AG08396 (cell line): ENCODE measurements at regions not wholly inside any gene's neighbourhood (a gene's known extent, or its start where the extent isn't known, plus 50 kb on each side); places are given as distances from the start of the nearest gene placed in this dataset.

Experiments used
- DNase-seq: peaks from one replicate; pipeline ENCODE4 v3.0.0; 2012; ENCODE audit warnings: low spot score, mixed read lengths

DNA sequence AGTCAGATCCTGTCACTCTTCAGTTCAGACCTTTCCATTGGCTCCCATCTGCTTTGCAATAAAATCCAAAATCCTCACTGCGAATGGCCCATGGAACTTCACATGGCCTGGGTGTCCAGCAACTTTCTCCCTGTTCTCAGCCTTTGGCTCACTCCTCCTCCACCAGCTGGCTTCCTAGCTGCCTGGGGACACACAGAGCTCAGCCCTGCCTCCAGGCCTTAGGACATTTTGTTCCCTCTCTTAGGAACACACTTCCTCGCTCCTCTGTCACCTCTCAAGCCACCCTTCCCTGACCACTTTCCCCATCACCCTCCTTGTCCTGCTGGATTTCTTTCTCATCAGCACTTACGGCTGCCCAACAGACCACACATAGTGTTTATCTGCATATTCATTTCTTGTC lies 419.6 kb downstream of the MED13L start:
- DNase-seq = no peak

DNA sequence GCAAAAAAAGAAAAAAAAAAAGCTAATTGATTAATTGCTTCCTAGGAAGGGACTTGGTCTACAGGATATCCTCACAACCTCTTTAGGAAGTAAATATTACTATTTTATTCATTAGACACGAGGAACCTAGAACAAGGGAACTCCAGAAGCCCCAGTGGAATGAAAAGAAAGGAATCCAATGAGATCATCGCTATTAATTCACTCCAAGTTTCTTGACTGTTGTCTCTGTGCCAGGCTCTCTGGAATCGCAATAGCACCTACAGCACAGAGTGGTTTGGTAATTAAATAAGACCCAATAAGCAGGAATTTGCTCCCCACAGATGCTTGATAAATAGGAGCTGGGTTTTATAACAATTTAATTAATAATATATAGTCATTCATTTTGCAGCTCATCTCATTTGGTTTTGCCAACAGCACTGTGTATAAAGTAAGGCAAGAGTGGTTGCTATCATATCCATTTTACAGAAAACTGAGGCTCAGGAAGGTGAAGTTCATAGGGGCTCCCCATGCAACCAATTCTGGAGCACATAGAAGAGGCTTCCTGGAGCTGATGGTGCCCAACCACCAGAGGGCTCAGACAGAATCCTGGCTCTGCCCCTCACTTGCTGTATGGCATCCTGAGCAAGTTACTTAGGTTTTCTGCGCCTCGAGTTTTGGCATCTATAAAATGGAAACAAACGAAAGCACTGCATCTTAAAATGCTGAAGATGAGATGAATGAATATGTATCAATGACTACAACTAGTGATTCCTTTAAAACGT lies 420.2 kb downstream of the MED13L start:
- no peak for DNase-seq

- DNase-seq = no peak
Measured at GRCh38 chr12:115852054-115852453, 425.4 kb downstream of the MED13L start.

DNA sequence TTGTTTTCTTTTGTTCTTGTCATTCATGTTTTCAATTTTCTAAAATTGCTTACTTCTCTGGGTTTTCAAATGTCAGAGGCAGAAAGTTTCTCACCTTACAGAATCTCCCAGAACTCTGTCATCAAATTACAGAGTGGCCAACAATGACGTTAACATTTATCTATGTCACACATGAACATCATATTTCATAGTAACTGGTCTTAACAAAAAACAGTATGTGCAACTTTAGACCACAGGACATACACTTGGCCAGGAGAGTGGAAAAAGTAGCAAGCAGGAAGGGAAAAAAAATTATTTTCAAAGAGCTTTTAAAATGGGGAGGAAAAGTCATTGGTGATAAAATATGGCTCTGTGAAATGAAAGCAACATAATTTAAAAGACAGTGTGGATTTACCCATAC lies 426.5 kb downstream of the MED13L start:
- DNase-seq = no peak

DNA sequence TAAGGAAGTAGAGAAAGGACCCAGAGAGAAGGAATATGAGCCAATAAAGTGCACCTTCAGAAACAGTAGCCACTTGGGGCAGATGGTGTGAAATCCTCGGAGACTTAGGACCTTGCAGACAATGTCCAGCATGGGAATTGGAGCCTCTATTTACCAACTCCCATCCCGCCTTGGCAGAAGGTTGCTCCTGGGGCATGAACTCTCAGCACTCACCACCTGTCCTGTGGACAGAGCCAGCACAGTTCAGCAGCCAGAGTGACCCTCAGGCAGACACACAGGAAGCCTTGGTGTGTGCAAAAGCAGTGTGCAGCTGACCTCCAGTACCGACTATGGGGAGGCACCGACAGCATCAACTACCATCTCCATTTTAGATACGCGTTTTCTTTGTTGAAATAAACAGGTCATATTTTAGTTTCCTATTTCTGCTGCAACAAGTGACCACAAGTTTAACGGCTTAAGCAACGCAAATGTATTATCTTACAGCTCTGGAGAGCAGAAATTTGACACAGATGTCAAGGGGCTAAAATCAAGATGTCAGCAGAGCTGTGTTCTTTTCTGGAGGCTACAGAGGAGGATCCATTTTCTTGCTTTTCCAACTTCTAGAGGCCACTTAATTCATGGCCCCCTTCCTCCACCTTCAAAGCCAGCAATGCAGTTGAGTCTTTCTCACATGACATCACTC lies 428.1 kb downstream of the MED13L start:
- DNase-seq = no peak

DNA sequence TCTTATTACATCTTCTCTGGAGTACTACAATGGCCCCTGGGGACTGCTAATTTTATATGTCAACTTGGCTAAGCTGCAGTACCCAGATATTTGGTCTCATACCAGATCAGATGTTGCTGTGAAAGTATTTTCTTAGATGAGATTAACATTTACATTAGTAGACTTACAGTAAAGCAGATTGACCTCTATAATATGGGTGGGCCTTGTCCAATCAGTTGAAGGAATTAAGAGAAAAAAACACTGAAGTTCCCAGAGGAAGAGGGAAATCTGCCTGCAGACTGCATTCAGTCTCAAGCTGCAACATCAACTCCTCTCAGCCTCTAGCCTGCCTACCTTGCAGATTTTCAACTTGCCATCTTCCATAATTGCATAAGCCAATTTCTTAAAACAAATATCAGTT lies 430.1 kb downstream of the MED13L start:
- DNase-seq = no peak

- DNase-seq = no peak
Measured at GRCh38 chr12:115846516-115846915, 431.0 kb downstream of the MED13L start.

DNA sequence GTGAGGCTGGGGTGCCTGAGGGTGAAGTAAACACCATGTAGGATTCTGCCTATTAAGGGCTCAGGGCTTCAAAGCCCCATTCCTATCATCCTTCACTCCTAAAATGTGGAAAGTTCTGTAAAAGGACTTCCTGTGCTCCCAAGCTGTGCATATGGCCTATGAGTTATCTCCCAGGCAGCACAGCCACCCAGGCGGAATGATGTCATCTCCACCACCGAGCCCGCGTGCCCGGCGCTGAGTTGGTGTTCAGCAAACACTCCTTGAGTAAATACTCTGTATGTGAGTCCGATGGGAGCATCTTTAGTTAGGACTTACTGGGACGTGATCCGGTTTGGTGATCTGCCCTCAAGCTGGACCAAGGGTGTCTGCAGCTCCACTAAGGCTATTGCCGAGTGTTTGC lies 437.3 kb downstream of the MED13L start:
- DNase-seq = peak; percentile 13

GRCh38 chr12:115838952-115839351 lies 438.5 kb downstream of the MED13L start:
- no peak for DNase-seq

DNA sequence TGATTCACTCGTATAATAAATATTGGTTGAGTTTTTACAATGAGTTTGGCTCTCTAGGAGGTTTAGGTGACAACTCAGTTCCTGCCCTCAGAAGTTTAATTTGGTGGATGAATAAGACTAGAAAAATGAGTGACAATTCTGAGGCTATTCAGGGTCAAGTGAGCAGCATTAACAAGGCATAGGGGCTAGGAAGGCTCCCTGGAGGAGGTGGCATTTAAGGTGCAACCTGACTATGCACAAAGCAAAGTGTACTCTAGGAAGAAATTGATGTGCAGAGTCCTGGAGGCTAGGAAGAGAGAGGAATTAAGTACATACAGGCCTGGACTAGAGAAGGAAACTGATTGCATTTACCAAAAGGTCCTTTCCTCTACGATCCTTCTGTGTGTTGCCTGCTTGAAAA lies 440.3 kb downstream of the MED13L start:
- DNase-seq = no peak

GRCh38 chr12:115835445-115835844 lies 442.0 kb downstream of the MED13L start:
- no peak for DNase-seq

GRCh38 chr12:115833704-115834103 lies 443.8 kb downstream of the MED13L start:
- DNase-seq = no peak

- DNase-seq = no peak
Measured at GRCh38 chr12:115830633-115831032, 446.9 kb downstream of the MED13L start.

DNA sequence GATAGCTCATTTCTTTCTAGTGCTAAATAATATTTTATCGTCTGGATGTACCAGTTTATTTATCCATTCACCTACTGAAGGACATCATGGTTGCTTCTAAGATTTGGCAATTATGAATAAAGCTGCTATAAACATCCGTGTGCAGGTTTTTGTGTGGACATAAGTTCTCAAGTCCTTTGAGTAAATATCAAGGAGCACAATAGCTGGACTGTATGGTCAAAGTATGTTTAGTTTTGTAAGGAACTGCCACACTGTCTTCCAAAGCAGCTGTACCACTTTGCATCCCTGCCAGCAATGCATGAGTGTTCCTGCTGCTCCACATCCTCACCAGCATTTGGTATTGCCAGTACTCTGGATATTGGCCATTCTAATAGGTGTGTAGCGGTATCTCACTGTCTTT lies 447.4 kb downstream of the MED13L start:
- no peak for DNase-seq

DNA sequence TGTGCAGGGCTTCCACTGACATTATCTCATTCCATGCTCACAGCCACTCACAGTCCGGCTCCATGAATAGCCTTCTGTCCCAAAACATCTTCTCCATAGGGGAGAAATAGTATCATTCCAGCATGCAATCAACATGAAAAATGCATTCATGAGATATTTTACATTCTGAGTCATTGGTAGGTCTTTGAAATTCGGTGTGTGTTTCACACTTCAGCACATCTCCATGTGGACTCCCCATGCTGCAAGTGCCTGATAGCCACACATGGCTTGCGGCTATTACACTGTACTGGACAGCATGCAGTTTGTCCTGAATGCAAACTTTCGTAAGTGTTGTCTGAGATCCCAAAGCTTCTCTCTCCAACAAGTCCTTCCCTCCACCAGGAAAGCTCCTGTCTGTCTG lies 449.3 kb downstream of the MED13L start:
- DNase-seq = no peak

GRCh38 chr12:115824936-115825602 lies 452.4 kb downstream of the MED13L start:
- DNase-seq = no peak

DNA sequence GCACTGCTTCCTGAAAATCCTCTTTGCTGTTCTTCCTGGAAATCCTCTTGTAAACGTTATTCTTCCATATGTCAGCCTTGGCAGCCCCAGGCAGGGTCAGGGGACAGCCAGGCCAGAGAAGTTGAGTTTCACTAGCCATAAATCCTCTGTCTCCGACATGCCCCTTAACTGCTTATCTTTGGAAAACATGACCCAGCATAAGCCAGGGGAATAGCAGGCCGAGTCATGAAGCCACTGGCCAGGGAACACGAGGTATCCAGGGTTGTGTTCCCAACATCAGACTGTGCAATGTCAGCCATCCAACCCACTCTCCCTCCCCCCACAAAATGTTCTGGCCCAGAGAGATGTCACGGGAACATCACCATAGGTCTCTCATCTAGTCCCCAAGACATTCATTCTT lies 453.9 kb downstream of the MED13L start:
- DNase-seq = no peak

- DNase-seq = no peak
Measured at GRCh38 chr12:115820656-115821055, 456.8 kb downstream of the MED13L start.

DNA sequence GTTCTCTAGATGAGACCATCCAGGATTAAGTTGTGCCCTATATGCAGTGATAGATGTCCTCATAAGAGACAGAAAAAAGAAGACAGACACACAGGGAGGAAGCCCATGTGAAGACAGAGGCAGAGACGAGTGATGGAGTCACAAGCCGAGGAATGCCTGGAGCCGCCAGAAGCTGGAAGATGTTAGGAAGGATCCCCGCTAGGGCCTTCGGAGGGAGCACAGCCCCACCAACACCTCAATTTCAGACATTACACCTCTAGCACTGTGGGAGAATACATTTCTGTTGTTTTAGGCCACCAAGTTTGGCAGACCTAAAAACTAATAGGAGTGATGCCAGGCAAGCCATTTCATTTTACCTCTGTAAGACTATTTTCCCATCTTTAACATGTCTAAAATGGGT lies 458.5 kb downstream of the MED13L start:
- no peak for DNase-seq

DNA sequence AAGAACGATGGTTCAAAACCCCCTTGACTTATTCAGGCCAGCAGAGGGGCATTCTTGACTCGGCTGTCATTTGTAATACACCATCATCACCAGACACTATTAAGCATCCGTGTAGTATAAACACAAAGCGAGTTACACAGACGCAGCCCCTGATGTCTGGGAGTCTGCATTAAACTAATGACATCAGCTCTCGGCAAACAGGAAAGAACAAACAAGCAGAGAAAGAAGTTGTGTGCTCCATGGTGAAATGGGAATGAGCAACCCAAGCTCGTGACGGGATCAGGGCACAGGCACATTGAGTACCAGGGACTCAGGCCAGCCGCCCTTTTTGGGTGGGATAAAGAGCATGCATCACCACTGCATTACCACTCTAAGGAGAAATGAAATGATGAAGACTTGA lies 460.1 kb downstream of the MED13L start:
- no peak for DNase-seq

DNA sequence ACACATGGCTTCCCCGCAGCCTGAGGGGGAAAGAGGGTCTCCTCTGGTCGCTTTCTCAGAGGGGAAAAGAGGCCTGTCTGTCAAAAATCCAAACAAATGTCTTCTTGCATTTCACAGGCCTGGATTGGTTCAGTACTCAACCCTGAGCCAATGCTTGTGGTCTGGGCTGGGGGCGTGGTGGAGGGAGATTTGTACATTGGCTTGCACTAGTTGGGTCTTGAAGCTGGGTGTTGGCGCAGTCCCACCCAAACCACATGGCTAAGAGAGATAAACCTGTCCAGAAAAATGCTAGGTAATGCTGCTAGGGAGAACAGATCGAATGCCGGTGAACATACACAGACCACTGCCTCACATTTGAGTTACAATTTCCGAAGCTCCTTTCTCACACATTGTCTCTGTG lies 461.6 kb downstream of the MED13L start:
- DNase-seq = no peak

DNA sequence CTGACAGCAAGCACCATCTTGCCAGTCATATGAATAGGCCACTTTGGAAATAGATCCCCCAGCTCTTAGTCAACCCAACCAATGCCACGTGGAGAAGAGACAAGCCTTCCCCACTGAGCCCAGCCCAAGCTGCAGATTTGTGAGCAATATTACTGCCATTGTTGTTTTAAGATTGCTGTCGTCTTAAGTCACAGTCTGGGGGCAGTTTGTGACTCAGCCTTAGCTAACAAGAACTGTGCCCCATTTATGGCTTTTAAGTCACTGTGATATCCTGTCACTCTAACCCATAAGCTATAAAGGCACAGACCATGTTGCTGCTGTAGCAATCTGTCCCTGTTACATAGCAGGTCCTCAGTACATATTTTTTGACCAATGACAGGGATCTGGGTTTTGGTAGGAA lies 464.2 kb downstream of the MED13L start:
- no peak for DNase-seq

DNA sequence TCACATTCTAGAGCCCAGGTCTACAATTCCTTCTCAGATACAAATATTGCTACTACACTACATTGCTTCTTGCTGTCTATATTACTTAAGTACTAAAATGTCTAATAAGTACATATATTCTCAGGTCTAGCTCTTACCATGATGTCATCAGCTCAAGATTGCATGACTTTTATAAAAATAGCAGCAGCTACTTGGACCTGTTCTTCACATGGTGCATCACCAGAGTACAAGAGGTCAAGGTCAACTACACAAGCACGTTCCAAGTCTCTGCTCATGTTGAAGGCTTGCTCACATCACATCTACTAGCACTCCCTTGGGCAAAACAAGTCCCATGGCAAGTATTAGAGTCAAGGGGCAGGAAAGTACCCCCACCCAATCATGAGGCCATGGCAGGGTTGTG lies 465.6 kb downstream of the MED13L start:
- no peak for DNase-seq
